Choroid plexus epithelial cell (primary cell): ENCODE measurements at regions not wholly inside any gene's neighbourhood (a gene's known extent, or its start where the extent isn't known, plus 50 kb on each side); places are given as distances from the start of the nearest gene placed in this dataset.
"Not testable (repeated sequence)": the region's sequence is repeated elsewhere in the genome, so short reads cannot be mapped to it uniquely, and the experiment has no call there.

Source experiments
- DNase-seq: peaks from one replicate; pipeline ENCODE4 v3.0.0-alpha.2; 2010; ENCODE audit warnings: low read depth
- H3K4me3 ChIP-seq: 2 replicates; pipeline ENCODE4 v1.5.1; 2011; ENCODE audit warnings: low read depth, mild to moderate bottlenecking, control low read depth, low read length, moderate library complexity
- CTCF ChIP-seq: conservative IDR thresholded peaks from 2 replicates; pipeline ENCODE4 v1.5.1; 2011; ENCODE audit warnings: low read depth, mild to moderate bottlenecking, control low read depth, inconsistent platforms, low read length, moderate library complexity

DNA sequence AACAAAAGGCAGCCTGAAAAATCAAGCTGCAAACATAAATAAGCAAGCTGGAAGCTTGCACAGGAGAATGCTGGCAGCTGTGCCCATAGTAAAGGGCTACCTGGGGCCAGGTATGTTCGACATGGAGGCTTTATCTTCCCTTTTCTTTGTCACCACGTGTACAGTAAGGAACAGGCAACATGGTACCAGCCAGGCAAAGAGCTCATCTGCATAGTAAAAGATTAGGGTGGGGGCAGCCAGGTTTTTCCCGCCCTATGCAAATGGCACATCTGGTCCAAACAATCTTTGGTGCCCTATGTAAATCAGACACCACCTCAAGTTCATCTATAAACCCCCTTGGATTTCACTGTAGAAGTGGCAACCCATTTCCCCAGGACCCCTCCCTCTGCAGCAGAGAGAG lies 625.1 kb downstream of the TYW1 start:
- DNase-seq, result no peak
- no peak overlapping the region for H3K4me3 ChIP-seq

DNA sequence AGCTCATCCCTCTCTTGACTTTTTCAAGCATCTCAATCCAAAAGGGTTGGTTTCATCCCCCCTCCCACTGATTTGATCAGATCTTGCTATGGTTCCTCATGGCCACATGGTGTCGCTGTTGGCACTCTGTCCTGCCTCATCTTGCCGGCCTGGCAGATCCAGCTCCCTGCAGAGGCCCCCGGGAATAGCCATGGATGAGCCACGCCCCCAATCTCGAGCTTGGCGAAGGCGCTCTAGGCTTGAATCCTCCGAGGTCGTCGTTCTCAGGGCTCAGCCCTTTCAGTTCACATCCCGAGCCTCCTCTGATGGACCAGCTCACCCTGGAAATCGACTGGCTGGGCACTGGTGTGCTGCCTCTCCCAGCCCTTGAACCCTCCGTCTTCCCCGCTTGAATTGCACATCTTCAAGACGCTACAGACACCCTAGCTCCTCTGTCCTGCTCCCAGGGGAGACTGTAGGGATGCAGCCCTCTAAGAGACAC lies 628.7 kb downstream of the TYW1 start:
- peak; percentile 69 for TF ChIP-seq CTCF
- peak; percentile 43 for DNase-seq
- no peak overlapping the region for H3K4me3 ChIP-seq

More for the DNA sequence above, 625.1 kb downstream of the TYW1 start:
- no peak for TF ChIP-seq CTCF

DNA sequence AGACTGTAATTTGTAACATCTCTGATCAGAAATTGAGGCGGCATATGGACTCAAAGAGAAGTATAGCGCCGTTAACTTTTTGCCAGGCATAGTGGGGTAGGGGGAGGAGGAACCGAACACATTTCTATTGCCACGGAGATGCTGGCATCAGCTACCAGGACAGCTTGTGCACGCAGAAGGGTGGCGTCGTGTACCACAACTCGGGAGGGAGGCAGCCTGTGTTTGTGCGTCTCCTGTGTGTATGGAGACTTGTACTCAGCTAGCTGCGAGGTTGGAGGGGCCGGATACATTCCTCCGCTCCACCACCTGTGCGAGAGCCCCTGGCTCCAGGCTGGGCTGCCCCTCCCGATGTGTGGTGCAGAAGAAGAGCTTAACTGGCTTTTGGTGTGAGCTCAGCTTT lies 634.8 kb downstream of the TYW1 start:
- no peak for DNase-seq
- H3K4me3 ChIP-seq, result no peak overlapping the region
- TF ChIP-seq CTCF, result no peak

DNA sequence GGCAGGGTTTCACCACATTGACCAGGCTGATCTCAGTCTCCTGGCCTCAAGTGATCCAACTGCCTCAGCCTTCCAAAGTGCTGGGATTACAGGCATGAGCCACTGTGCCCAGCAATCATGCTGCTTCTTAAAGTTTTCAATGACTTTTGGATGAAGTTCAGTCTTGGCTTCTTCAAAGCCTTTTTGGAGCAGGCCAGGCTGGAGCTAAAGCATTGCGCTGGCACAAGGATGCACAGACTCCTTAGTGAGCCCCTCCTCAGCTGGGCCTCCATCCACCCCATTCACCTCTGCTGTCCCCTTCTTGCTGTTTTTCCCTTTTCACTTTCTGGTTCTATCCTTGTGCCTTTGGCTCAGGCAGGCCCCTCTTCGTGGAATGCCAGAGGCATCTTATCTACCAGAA lies 638.6 kb downstream of the TYW1 start:
- H3K4me3 ChIP-seq, result no peak overlapping the region
- no peak for TF ChIP-seq CTCF
- no peak for DNase-seq

- TF ChIP-seq CTCF, result no peak
- no peak for DNase-seq
- no peak overlapping the region for H3K4me3 ChIP-seq
Observed at GRCh38 chr7:67636348-67637022, 639.9 kb downstream of the TYW1 start.

- DNase-seq, result no peak
- TF ChIP-seq CTCF, result no peak
- no peak overlapping the region for H3K4me3 ChIP-seq
Observed at GRCh38 chr7:67637023-67637358, 640.4 kb downstream of the TYW1 start.

- H3K4me3 ChIP-seq, DNase-seq: not testable (repeated sequence)
Observed at GRCh38 chr7:67642542-67642941, 645.9 kb downstream of the TYW1 start.
